Activated CD4-positive, alpha-beta memory T cell treated with anti-CD3 and anti-CD28 coated beads for 36 hours (primary cell): ENCODE measurements at regions not wholly inside any gene's neighbourhood (a gene's known extent, or its start where the extent isn't known, plus 50 kb on each side); places are given as distances from the start of the nearest gene placed in this dataset.

Experiments
- CTCF ChIA-PET: fragments of 350-600 bp; sonication (Branson Sonifier 250); formaldehyde crosslinking; loops from one replicate; lab custom pipeline; 2021; ENCODE audit warnings: antibody characterized with exemption, inconsistent platforms; lab: Charles Lee
- POLR2A ChIA-PET: fragments of 350-600 bp; sonication (Branson Sonifier 250); formaldehyde crosslinking; loops from one replicate; lab custom pipeline; 2021; ENCODE audit warnings: antibody characterized with exemption; lab: Charles Lee
- DNase-seq: peaks from one replicate; pipeline ENCODE4 v3.0.0-alpha.2; 2020
- H3K27ac Mint-ChIP-seq: one replicate; pipeline ENCODE4 v1.8.0; 2021; ENCODE audit warnings: mixed read lengths
- H3K27me3 Mint-ChIP-seq: one replicate; pipeline ENCODE4 v1.8.0; 2021; ENCODE audit warnings: mixed read lengths
- H3K36me3 Mint-ChIP-seq: one replicate; pipeline ENCODE4 v1.8.0; 2021; ENCODE audit warnings: mixed read lengths
- H3K4me1 Mint-ChIP-seq: one replicate; pipeline ENCODE4 v1.8.0; 2021; ENCODE audit warnings: low read depth, mixed read lengths
- H3K4me3 Mint-ChIP-seq: one replicate; pipeline ENCODE4 v1.8.0; 2021; ENCODE audit warnings: mild to moderate bottlenecking, mixed read lengths
- H3K9me3 Mint-ChIP-seq: one replicate; pipeline ENCODE4 v1.8.0; 2021; ENCODE audit warnings: mixed read lengths
- intact Hi-C: fragments of 100-400 bp; cut with micrococcal nuclease; formaldehyde crosslinking; loops from one replicate; pipeline ENCODE4 v1.15.1; 2023

DNA sequence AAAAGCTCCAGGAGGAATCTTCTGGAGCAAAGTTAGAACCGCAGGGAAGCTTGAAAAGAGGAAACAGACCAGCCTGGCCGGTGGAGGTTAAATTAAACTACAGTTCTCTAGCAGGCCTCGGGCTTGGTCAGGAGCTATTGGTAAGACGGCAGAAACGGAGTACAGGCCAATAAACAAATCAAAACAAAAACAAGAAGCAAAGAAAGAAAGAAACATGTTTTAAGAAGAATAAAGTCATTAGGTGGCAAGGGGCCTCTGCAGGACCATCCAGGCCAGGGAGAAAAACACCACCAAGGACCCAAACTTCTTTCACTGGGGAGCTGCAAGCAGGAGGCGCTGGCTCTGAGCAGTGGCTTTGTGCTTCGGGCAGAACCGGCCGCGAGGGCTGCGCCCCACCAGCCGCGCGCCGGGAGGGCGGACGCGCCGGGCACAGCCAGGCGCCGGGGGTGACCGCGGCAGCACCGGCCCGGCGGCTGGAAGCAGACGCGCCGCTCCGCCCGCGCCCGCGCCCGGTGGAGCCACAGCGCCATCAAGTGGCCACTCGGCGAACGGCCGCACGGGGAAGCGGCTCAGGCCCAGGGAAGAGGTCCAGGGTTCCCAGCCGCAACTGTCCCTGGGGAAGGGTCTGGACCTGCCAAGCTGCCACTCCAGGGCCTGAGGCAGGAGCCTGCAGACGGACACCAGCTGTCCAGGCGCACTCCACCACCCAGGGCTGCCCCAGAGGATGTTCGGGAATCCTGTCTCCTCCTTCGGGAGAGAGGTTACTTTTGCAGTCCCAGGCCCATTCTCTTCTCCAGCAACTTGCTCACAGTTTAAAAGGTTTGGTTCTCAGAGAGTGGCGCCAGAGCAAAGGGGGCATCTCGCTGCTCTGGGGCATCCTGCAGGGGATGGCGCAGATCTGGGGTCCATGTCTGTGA is 419.4 kb downstream of the SOX9 start:
- H3K4me3 Mint-ChIP-seq, result no peak overlapping the region
- ChIA-PET POLR2A (no interaction called here), CTCF (interaction anchor here (0.7 to 1.9 kb wide), 9 partner anchors 17 to 1066 kb away, joined by 3 to 15 read pairs (median 3); no protein-coding TSS in a partner anchor)
- H3K36me3 Mint-ChIP-seq, result no peaks in the 10 kb centered on the region
- H3K27me3 Mint-ChIP-seq, result peaks cover 21% of the 10 kb centered on the region
- H3K9me3 Mint-ChIP-seq, result peaks cover 2% of the 10 kb centered on the region
- H3K4me1 Mint-ChIP-seq, result peaks cover 2% of the 10 kb centered on the region
- intact Hi-C loops, result loop anchor here (5.0 kb wide), 1 partner anchor 423 kb away; no protein-coding TSS in a partner anchor
- peak; percentile 73 for DNase-seq
- no peak overlapping the region for H3K27ac Mint-ChIP-seq

DNA sequence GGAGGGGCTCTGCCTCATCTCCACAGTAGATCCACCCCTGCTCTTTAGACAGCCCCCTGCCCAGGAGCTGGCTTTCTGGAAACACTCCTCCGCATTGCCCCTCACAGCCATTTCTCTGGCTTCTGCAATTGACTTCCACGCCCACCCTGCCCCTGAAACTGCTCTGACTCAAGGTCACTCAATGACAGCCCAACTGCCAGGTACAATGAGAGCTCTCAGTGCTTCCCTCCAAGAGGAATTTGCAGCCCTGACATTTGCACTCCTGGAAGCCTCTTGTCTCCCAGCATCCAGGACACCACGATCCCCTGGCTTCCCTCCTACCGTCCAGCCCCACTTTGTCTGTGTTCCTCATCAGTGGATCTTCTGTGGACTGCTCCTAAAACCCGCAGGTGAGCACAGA is 421.5 kb downstream of the SOX9 start:
- POLR2A ChIA-PET, result no interaction called here
- Mint-ChIP-seq H3K4me3 (no peak overlapping the region), H3K27ac (no peak overlapping the region), H3K36me3 (no peaks in the 10 kb centered on the region), H3K4me1 (peaks cover 2% of the 10 kb centered on the region), H3K27me3 (peaks cover 21% of the 10 kb centered on the region), H3K9me3 (peaks cover 2% of the 10 kb centered on the region)
- intact Hi-C loops, result loop anchor here (5.0 kb wide), 1 partner anchor 425 kb away; no protein-coding TSS in a partner anchor
- CTCF ChIA-PET, result interaction anchor here (1.4 kb wide), 1 partner anchor 14 kb away, joined by 6 read pairs; no protein-coding TSS in a partner anchor
- DNase-seq, result no peak

DNA sequence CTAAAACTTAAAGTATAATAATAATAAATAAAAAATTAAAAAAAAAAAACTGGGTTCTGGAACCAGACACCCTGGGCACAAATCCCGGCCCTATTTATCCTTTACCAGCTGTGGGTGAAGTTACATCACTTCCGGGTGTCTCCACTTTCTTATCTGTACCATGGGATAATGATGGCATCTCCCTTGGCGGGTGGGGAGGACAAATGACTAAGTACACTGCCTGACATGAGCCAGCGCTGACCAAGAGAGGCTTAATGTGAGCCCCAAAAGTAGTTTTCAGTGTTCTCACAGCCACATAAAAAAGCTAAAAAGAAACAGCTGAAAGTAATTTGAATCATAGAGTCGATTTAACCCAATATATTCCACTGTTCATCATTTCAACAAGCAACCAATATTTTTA is 424.9 kb downstream of the SOX9 start:
- Mint-ChIP-seq H3K27me3 (peaks cover 15% of the 10 kb centered on the region), H3K9me3 (peaks cover 2% of the 10 kb centered on the region), H3K4me3 (no peak overlapping the region), H3K27ac (no peak overlapping the region), H3K36me3 (no peaks in the 10 kb centered on the region), H3K4me1 (no peaks in the 10 kb centered on the region)
- CTCF ChIA-PET, result no interaction called here
- intact Hi-C loops, result no loop called here
- DNase-seq, result no peak
- POLR2A ChIA-PET, result no interaction called here

DNA sequence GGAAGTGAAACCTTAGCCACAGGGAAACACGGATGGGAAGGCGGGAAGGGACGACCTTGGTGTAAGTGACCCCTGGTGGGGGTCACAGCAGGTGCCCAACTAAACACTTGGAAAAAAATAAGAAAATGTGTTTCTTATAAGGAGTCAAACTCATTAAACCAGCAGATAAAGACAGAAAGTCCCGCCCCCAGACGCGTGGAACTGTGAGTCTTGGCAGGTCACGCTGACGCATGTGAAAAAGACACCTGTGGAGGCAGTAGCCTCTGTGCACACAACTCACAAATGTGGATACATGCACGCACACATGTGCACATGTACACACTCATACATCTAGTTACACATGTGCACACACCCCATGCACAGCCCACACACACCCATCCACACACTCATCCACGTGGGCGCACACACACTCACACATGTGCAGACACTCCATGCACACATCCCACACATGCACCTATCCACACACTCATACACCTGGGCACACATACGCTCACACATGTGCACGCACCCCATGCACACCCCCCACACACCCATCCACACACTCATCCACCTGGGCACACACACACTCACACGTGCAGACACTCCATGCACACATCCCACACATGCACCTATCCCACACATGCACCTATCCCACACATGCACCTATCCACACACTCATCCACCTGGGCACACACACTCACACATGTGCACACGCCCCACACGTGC is 432.4 kb downstream of the SOX9 start:
- DNase-seq, result no peak
- H3K9me3 Mint-ChIP-seq, result no peaks in the 10 kb centered on the region
- peaks cover 1% of the 10 kb centered on the region for H3K27me3 Mint-ChIP-seq
- H3K36me3 Mint-ChIP-seq, result no peaks in the 10 kb centered on the region
- no peak overlapping the region for H3K4me3 Mint-ChIP-seq
- intact Hi-C loops, result no loop called here
- no peak overlapping the region for H3K27ac Mint-ChIP-seq
- POLR2A ChIA-PET, result no interaction called here
- H3K4me1 Mint-ChIP-seq, result no peaks in the 10 kb centered on the region
- CTCF ChIA-PET, result no interaction called here

DNA sequence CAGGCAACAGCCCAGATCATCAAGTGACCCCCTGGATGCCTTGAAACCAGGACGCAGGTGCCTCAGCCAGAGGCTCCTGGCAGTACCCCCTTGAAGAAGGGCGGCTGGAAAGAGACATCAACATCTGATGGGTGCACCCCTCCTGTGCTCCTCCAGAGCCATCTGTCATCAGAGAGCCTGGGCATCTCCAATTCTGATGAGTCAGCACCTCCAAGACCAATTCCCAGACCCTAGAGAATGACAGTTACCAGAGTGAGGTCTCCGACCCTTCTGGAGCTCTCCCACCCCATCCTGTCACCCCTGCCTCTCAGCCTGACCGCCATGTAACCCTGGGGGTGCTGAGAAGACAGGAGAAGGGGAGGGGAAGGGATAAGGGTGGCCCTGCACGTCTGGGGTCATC is 433.7 kb downstream of the SOX9 start:
- H3K27ac Mint-ChIP-seq, result no peak overlapping the region
- H3K36me3 Mint-ChIP-seq, result no peaks in the 10 kb centered on the region
- ChIA-PET CTCF (no interaction called here), POLR2A (no interaction called here)
- peaks cover 1% of the 10 kb centered on the region for H3K27me3 Mint-ChIP-seq
- no peaks in the 10 kb centered on the region for H3K4me1 Mint-ChIP-seq
- H3K9me3 Mint-ChIP-seq, result no peaks in the 10 kb centered on the region
- intact Hi-C loops, result no loop called here
- no peak overlapping the region for H3K4me3 Mint-ChIP-seq
- DNase-seq, result no peak

DNA sequence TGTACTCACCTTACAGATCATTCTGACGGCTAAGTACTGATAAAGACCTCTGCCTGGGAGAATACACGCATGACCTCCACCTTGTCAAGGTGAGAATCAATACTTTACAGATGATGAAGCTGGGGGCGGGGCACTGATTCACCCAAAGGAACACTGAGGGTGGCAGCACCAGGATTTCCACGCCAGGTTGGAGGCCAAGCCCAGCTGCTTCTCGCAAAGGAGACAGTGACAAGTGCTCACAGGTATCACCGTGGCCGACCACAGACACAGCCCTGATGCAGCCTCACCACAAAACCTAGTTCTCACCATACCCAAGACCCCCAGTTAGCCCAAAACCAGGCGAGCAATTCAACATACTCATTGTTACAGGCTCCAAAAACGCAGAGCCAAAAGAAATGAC is 434.2 kb downstream of the SOX9 start:
- Mint-ChIP-seq H3K4me3 (no peak overlapping the region), H3K36me3 (no peaks in the 10 kb centered on the region), H3K27ac (no peak overlapping the region), H3K27me3 (peaks cover 1% of the 10 kb centered on the region), H3K9me3 (no peaks in the 10 kb centered on the region), H3K4me1 (no peaks in the 10 kb centered on the region)
- intact Hi-C loops, result no loop called here
- ChIA-PET POLR2A (no interaction called here), CTCF (interaction anchor here (1.1 kb wide), 1 partner anchor 602 kb away, joined by 3 read pairs; no protein-coding TSS in a partner anchor)
- no peak for DNase-seq

DNA sequence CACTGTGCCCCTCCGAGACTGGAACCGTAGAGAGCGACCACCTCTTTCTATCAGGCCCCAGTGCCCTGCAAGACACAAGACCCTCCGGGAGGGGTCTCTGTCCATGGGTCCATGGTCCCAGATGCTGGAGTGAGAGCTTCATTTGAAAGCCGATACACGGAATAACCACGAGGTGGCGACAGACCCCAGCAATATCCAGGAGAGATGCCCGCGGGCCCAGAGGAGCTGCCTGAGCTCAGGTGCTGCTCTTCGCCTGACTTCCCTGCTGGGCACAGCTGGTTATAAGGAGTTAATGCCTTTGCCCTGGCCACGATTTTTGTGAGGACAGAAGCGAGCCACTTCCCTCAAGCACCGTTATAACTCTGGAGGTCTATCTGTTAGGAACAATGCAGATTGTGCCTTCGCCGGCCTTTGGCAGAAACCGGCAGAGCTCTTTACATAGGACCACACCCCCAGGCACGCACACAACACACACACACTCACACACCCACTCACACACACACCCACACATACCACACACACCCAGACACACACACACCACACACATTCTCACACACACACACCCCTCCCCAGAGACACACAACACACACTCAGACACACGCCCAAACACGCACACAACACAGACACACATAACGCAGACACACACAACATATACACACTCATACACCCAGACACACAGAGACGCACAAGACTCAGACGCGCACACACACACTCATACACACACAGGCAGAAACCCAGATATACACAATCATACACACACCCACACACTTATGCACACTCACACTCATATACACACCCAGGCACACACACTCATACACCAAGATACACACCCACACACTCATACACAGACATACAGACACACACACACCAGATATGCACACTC is 436.4 kb downstream of the SOX9 start:
- POLR2A ChIA-PET, result no interaction called here
- H3K4me1 Mint-ChIP-seq, result no peaks in the 10 kb centered on the region
- DNase-seq, result peak; percentile 79
- H3K36me3 Mint-ChIP-seq, result no peaks in the 10 kb centered on the region
- intact Hi-C loops, result loop anchor here (1.0 to 2.0 kb wide), 2 partner anchors 599 to 814 kb away; no protein-coding TSS in a partner anchor
- no peak overlapping the region for H3K27ac Mint-ChIP-seq
- no peaks in the 10 kb centered on the region for H3K9me3 Mint-ChIP-seq
- peaks cover 1% of the 10 kb centered on the region for H3K27me3 Mint-ChIP-seq
- H3K4me3 Mint-ChIP-seq, result no peak overlapping the region
- CTCF ChIA-PET, result interaction anchor here (0.5 to 9.9 kb wide), 50 partner anchors 8 to 872 kb away, joined by 3 to 196 read pairs (median 4); no protein-coding TSS in a partner anchor

DNA sequence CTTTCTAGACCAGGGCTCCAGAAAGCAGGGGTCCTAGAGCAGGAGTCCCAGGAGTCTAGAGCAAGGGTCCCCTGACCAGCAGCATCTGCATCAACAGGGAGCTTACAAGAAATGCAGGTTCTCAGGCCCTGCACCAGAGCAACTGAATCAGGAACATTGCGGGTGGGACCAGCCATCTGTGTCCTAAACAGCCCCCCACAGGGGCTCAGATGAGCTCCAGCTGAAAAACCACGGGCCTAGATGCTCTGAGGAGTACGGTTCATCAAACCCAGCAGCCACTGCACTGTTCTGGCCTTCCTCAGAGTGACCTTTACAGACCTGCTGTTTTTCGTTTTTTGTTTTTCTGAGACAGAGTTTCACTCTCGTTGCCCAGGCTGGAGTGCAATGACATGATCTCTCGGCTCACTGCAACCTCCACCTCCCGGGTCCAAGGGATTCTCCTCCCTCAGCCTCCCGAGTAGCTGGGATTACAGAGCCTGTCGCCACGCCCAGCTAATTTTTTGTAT is 438.2 kb downstream of the SOX9 start:
- no peak for DNase-seq
- ChIA-PET POLR2A (no interaction called here), CTCF (interaction anchor here (0.7 to 9.9 kb wide), 17 partner anchors 10 to 1641 kb away, joined by 3 to 196 read pairs (median 6); partner anchors contain the start of gene SLC39A11)
- Mint-ChIP-seq H3K27ac (no peak overlapping the region), H3K27me3 (peaks cover 1% of the 10 kb centered on the region), H3K9me3 (no peaks in the 10 kb centered on the region), H3K36me3 (no peaks in the 10 kb centered on the region), H3K4me3 (no peak overlapping the region), H3K4me1 (no peaks in the 10 kb centered on the region)
- intact Hi-C loops, result no loop called here

DNA sequence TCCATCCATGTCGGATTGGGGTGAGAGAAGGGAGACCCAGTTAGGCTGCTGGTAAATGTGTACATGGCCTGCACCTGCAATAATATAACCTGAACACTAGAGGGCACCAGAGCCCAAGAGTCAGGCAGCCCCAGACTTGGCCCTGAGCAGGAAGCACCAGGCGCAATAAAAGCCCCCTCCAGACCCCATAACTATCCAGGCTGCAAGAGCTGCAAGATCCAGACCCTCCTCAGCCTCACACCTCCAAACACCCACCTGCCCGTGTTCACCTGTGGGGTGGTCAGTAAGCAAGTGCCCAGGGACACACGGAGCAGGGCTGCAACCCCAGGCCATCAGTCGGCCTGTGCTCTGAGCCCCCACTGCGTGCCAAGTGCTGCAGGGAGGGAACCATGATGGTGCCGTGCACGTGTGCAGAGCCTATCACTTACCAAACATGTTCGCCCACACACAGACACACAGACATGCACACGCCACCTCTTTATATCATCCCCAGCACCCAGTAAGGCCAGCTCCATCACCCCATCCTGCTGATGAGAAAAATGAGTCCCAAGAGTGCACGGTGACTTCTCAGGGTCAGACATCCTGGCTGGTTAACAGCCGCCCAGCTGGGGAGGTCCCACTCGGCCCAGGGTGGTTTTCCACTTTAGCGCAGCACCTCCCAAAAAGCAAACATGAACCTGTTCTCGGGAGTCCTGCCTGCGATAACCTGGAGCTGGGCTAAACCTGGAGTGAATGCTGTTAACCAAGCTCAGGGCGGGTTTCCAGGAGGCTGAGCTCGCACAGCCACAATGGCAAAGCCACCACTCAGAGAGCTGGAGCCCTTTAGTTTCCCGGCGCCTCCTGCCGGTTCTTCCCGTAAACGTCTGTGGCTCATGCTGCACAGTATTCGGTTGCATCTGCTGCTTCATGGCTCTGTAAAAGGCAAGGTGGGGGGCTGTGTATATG is 439.8 kb downstream of the SOX9 start:
- Mint-ChIP-seq H3K9me3 (no peaks in the 10 kb centered on the region), H3K27ac (no peak overlapping the region), H3K27me3 (peaks cover 1% of the 10 kb centered on the region), H3K36me3 (no peaks in the 10 kb centered on the region), H3K4me3 (no peak overlapping the region), H3K4me1 (no peaks in the 10 kb centered on the region)
- peak; percentile 52 for DNase-seq
- CTCF ChIA-PET, result interaction anchor here (0.8 to 9.9 kb wide), 16 partner anchors 11 to 810 kb away, joined by 3 to 196 read pairs (median 6); no protein-coding TSS in a partner anchor
- POLR2A ChIA-PET, result no interaction called here
- intact Hi-C loops, result loop anchor here (1.0 to 5.0 kb wide), 4 partner anchors 32 to 697 kb away; no protein-coding TSS in a partner anchor

DNA sequence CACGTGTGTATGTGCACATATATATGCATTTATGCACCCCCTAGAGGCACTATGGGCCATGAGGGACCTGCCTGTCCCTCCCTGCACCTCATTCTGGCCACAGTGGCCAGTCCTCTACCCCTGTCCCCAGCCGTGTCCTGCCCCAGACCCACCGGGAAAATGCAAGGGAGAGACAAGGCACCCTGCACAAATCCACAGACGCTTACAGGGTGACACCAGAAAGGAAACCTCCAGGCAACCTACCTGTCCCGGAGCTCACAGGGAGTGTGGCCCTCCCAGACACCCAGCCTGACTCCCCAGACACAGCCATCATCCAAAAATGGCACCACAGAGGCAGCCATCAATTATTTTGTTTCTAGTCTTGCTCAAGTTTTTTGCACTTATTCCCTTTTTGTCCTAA is 440.4 kb downstream of the SOX9 start:
- no peaks in the 10 kb centered on the region for H3K27me3 Mint-ChIP-seq
- POLR2A ChIA-PET, result no interaction called here
- peaks cover 2% of the 10 kb centered on the region for H3K4me1 Mint-ChIP-seq
- H3K36me3 Mint-ChIP-seq, result no peaks in the 10 kb centered on the region
- no peak overlapping the region for H3K27ac Mint-ChIP-seq
- no peak for DNase-seq
- intact Hi-C loops, result loop anchor here (2.0 to 5.0 kb wide), 2 partner anchors 32 to 696 kb away; no protein-coding TSS in a partner anchor
- H3K4me3 Mint-ChIP-seq, result no peak overlapping the region
- CTCF ChIA-PET, result interaction anchor here (1.5 to 9.9 kb wide), 6 partner anchors 12 to 810 kb away, joined by 3 to 196 read pairs (median 31); no protein-coding TSS in a partner anchor
- no peaks in the 10 kb centered on the region for H3K9me3 Mint-ChIP-seq
